ENCODE measurements at regions not wholly inside any gene's neighbourhood (a gene's known extent, or its start where the extent isn't known, plus 50 kb on each side); places are given as distances from the start of the nearest gene placed in this dataset.

- Histone ChIP-seq H3K9me3 (ENCODE audit: control insufficient read depth, insufficient read depth, low read length) (no peaks in the 10 kb centered on the region), H3K4me2 (ENCODE audit: low read depth, low read length) (no peak overlapping the region), H3K9ac (ENCODE audit: low read depth, low read length) (no peak overlapping the region), H2BK15ac (ENCODE audit: low read depth, low read length) (no peak overlapping the region), H2BK20ac (ENCODE audit: low read depth, low read length) (no peak overlapping the region), H2AK5ac (ENCODE audit: low read depth, low read length) (no peak overlapping the region), H4K20me1 (ENCODE audit: insufficient read depth, low read length) (no peaks in the 10 kb centered on the region), H3K4ac (ENCODE audit: low read depth, low read length) (no peak overlapping the region), H3K14ac (replicated peaks; ENCODE audit: low read depth, low read length) (no peak overlapping the region), H3K27me3 (ENCODE audit: control insufficient read depth, insufficient read depth, low read length) (no peaks in the 10 kb centered on the region), H3K4me1 (ENCODE audit: control insufficient read depth, insufficient read depth, low read length) (no peaks in the 10 kb centered on the region), H3K56ac (ENCODE audit: extremely low read depth, insufficient read depth, low read length) (no peak overlapping the region), H3K18ac (ENCODE audit: low read depth, low read length) (no peak overlapping the region), H2BK5ac (ENCODE audit: low read depth, low read length, poor library complexity, severe bottlenecking) (no peak overlapping the region), H2AFZ (replicated peaks; ENCODE audit: low read length, poor library complexity) (no peak overlapping the region), H2AK9ac (replicated peaks; ENCODE audit: low read depth, low read length, poor library complexity) (no peak overlapping the region), H4K91ac (ENCODE audit: insufficient read depth, low read depth, low read length) (no peak overlapping the region), H4K5ac (ENCODE audit: low read depth, low read length) (no peak overlapping the region), H3K27ac (ENCODE audit: insufficient read depth, low read length) (no peak overlapping the region), H2BK120ac (ENCODE audit: low read depth, low read length) (no peak overlapping the region), H3K9me1 (ENCODE audit: insufficient read depth, low read length) (no peaks in the 10 kb centered on the region), H3K79me1 (ENCODE audit: low read depth in 1 of 2, low read length in 2 of 2) (no peaks in the 10 kb centered on the region), H3K36me3 (ENCODE audit: control insufficient read depth, insufficient read depth, low read length) (no peaks in the 10 kb centered on the region), H4K8ac (ENCODE audit: low read depth in 2 of 2, low read length in 2 of 2) (no peak overlapping the region), H3K4me3 (ENCODE audit: insufficient read depth, low read depth, low read length) (no peak overlapping the region), H3K23ac (ENCODE audit: low read depth, low read length) (no peak overlapping the region)
- BruUV-seq (replicated peaks), result no TSS peak
- no peak for TF ChIP-seq MXI1 (IDR thresholded peaks at IDR 0.05; ENCODE audit: borderline replicate concordance, low read depth, low read length)
- TF ChIP-seq NFE2L2 (IDR thresholded peaks at IDR 0.05; ENCODE audit: low read depth, low read length), result no peak
- TF ChIP-seq RCOR1 (IDR thresholded peaks at IDR 0.05; ENCODE audit: insufficient replicate concordance, low read length), result no peak
- TF ChIP-seq RFX5 (IDR thresholded peaks at IDR 0.05; ENCODE audit: low read depth, low read length), result no peak
- no peak for TF ChIP-seq BHLHE40 (IDR thresholded peaks at IDR 0.05; ENCODE audit: low read depth, low read length)
- no peak for TF ChIP-seq FOS (IDR thresholded peaks at IDR 0.05; ENCODE audit: low read depth, low read length)
- TF ChIP-seq MAZ (IDR thresholded peaks at IDR 0.05; ENCODE audit: borderline replicate concordance, low read depth, low read length), result no peak
- TF ChIP-seq SMC3 (IDR thresholded peaks at IDR 0.05; ENCODE audit: low read depth, low read length), result no peak
- no peak for TF ChIP-seq POLR2A (IDR thresholded peaks at IDR 0.05; ENCODE audit: low read depth, low read length)
- no peak for TF ChIP-seq CEBPB (IDR thresholded peaks at IDR 0.05; ENCODE audit: low read depth, low read length)
- TF ChIP-seq MAFK (IDR thresholded peaks at IDR 0.05; ENCODE audit: low read depth, low read length), result no peak
- TF ChIP-seq RAD21 (IDR thresholded peaks at IDR 0.05; ENCODE audit: low read length), result no peak
- no peak for TF ChIP-seq USF2 (IDR thresholded peaks at IDR 0.05; ENCODE audit: low read depth, low read length)
- TF ChIP-seq, protein P1, sequence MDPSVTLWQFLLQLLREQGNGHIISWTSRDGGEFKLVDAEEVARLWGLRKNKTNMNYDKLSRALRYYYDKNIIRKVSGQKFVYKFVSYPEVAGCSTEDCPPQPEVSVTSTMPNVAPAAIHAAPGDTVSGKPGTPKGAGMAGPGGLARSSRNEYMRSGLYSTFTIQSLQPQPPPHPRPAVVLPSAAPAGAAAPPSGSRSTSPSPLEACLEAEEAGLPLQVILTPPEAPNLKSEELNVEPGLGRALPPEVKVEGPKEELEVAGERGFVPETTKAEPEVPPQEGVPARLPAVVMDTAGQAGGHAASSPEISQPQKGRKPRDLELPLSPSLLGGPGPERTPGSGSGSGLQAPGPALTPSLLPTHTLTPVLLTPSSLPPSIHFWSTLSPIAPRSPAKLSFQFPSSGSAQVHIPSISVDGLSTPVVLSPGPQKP (IDR thresholded peaks at IDR 0.05; ENCODE audit: borderline replicate concordance, low read depth, low read length), result no peak
- intact Hi-C loops (cut with micrococcal nuclease), result no loop called here
- WGBS, 2 experiments (ENCODE audit: extremely low coverage in 2 of 2, insufficient read length in 1 of 2), result no CpG with 5 or more reads among the region's 1 CpG
- in situ Hi-C loops (cut with MboI; ENCODE audit: low sequenced_read_pairs), result no loop called here
- dilution Hi-C loops (cut with HindIII; ENCODE audit: low sequenced_read_pairs, unreplicated experiment), result no loop called here
- peak; percentile 1 for DNase-seq
- CTCF ChIA-PET, result no interaction called here
- POLR2A ChIA-PET (ENCODE audit: unreplicated experiment), result interaction anchor here (0.6 kb wide), 1 partner anchor 12 kb away, joined by 4 read pairs; no protein-coding TSS in a partner anchor
- peak; percentile 32 for ATAC-seq (ENCODE audit: low read depth)
Measured at GRCh38 chr12:78490861-78491260, 373.7 kb upstream of the SYT1 start.
